DMS 273 (cell line): ENCODE measurements at regions not wholly inside any gene's neighbourhood (a gene's known extent, or its start where the extent isn't known, plus 50 kb on each side); places are given as distances from the start of the nearest gene placed in this dataset.

Source experiments
- DNase-seq: peaks from one replicate; lab custom pipeline; 2025; ENCODE audit not compliant: unreplicated experiment; lab: John Stamatoyannopoulos, UW

DNA sequence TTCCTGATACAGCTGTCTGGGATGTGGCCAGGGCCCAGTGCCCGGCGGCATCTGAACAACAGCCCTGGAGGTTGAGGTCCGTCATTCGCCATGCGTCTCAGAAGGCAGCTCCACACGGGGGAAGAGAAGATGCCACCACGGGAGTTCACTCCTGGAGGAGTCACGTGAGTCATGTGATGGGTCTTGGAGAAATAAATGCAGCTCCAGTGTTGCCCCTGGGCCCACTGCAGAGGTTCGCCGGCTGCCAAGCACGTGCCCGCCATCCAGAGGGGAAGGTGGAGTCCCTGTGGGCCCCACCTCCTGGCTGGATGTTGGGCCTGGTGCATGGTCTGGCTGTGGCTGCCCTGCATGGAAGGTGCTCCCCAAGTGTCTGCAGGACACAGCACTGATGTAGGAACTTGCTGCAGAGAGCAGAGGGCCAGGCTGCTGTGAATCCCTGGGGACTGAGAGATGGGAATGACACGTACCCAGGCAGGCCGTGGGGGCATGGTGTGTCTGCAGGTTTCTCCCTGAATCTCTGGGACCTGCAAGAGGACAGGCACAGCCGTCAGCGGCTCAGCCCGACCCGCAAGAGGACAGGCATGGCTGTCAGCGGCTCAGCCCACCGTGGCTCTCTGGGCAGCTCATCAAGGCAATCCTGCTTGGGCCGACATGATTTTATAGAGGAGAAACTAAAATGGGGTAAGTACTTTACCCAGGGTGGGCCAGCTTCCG is 418.3 kb upstream of the IRX4 start:
- no peak for DNase-seq

DNA sequence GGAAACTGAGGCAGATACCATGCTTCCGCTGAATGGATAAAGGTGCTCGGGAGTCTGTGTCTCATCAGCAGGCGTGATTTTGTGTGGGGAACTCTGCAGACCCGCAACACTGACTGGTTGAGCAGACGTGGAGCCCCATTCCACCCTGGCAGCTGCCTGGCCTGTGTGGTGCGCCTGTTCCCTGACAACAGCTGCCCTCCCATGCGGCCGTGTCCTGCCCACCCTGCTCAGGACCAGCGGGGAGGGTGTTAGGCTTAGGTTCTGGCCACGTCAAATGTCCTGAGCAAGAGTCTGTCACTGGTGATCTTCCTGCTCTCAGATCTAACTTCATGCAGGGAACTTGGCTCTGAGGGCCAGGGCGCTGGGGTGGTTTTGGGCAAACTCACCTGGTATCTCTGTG is 417.7 kb upstream of the IRX4 start:
- DNase-seq: no peak

DNA sequence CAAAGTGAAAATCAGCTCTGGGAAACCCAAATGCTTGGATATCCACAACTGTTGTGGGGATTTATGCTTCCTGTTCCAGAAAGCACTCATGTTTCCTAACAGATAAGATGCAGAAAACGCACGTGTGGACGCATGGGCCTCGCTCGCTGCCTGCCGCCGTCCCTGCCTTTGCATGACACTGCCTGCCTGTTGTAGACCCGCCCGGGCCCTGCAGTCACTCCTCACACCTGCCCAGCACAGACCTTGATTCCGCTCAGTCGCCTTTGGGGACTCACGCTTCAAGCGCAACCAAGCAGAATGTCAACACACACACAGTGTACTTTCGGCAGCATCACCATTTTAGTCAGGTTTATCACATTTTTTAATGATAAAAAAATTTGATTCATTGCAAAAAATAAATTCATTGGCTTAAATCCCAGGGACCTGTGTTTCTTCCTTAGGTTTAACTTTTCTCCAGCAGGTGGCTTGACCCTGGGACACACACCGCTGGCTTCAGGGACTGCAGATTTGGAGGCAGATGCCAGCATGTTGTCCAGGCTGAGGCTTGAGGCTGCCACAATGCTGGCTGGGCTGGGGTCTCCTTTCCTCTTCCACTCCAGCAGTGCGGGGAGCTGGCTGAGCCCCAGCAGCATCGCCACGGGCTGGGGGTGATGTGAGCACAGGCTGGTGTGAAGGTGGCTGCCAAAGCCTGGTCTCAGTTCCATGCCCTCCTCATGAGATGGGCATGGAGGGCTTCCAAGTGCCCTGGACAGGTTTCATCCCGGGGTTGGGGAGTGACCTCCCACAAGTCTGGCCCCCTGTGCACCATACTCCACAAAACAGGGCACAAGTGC is 416.9 kb upstream of the IRX4 start:
- DNase-seq: no peak

DNA sequence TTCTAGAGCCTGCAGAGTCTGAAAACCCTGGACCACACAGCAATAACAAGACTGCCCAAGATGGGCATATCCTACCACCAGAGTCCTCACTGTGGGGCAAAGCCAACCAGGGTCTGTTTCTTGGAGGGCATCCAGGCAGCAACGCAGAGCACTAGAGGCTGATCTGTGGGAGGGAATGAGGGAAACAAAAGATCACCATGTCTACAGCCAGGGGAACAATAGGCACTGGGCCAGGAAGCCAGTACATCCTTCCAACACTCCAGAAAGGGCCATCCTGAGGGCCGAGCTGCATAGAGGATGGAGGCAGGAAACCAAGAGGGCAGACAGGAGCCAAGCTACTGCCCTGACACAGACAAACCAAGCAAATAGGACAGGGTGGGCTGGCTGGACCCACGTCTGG is 416.1 kb upstream of the IRX4 start:
- DNase-seq: no peak

DNA sequence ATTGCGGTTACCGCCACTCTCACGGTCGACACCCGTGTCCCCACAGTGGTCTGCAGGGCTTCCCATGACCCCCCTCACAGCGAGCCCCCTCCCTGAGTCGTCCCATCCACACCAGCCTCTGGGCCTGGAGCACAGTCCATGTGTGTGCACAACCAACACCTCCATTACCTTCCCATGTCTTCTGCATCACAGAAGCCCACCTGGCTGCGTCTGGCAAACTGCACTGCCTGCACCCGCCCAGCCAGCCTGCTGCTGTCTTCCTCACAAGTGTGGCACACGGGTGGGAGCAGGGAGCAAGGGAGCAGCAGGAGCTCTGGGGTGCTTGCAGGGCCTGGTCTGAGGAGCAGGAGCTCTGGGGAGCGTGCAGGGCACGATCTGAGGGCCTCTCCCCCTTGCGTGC is 415.3 kb upstream of the IRX4 start:
- no peak for DNase-seq

DNA sequence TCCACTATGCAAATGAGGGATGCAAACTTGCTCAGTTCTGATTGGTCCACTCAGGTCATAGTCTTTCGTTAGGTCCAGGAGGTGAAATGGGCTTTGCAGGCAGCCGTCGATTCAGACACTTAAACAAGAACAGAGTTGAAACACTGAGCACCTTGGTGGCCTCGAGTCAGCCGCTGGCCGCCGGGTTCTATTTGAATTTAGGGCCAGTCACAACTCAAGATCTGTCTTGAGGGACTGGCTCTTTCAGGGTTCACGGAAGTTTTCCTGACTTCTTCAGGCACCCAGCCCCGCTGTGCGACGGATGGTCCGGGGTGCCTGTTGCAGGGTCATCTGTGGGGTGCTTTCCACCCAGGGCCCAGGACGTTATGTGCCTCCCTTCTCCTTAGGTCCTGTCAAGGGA is 412.8 kb upstream of the IRX4 start:
- no peak for DNase-seq

DNA sequence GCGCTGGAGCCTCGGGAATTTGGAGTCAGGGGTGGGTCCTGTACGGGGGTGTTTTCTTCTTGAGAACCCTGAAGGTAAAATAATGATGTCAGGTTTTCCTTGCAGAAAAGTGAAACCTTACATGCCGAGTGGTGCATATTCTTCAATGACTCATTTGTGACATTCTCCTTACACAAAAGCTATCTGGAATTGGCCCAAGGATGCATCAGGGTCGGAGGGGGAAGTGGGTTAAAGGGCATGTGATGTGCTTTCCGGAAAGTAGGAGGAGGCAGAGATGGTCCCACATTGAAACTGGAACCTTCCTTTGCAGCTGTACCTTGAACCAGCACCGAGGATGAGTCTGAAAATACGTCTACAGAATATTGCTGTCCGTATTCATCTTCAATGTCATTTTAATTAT is 411.2 kb upstream of the IRX4 start:
- DNase-seq: no peak

DNA sequence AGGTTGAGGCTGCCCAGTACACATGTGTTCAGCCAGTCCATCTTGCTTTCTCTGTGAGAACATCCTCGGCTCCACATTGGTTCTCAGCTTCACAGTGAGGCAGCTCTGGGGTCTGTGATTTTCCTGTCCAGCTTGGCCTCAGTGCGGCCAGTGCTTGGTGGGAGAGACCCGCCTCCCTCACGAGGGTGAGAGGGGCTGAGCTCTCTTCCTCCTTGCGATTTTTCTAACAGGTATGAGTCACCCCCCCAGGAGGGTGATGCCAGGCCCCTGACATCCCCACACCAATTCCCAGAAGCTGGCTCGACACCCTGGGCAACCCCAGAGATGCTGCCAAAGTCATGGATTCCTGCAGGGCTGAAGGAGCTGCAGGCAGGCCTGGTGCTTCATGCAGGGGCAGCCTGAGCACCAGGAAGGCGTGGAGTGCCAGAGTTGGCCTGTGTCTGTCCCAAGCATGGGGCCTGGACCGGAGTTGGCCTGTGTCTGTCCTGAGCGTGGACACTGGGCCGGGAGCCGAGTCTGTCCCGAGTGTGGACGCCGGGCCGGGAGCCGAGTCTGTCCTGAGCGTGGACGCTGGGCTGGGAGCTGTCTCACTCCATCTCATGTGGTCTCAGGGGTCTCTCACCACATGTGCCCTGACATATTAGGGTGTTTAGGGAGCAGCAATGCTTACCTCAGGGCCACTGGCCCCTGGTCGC is 408.6 kb upstream of the IRX4 start:
- DNase-seq: no peak

DNA sequence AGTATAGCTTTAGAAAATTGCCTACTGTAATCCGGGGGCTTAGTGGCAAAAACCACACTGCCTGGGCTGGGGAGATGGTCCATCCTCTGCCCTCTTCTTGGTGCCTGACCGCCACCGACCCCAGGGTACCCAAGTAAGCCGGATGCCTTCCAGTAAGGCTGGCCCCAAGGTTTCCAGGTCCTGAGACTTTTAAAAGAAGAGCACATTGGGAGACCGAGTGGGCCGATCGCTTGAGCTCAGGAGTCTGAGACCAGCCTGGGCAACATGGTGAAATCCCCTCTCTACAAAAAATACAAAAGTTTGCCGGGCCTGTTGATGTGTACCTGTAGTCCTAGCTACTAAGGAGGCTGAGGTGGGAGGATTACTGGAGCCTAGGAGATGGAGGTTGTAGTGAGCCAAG is 406.7 kb upstream of the IRX4 start:
- no peak for DNase-seq

DNA sequence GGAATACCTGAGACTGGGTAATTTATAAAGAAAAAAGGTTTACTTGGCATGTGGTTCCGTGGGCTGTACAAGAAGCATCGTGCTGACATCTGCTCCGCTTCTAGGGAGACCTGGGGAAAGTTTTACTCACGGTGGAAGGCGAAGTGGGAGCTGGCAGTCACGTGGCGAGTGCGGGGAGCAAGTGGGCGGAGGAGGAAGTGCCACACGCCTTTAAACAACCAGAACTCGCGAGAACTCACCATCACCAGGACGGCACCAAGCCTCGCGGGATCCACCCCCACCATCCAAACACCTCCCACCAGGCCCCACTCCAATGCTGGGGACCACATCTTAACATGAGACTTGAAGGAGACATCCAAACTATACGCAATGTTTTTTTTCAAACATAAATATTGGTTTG is 406.2 kb upstream of the IRX4 start:
- no peak for DNase-seq

DNA sequence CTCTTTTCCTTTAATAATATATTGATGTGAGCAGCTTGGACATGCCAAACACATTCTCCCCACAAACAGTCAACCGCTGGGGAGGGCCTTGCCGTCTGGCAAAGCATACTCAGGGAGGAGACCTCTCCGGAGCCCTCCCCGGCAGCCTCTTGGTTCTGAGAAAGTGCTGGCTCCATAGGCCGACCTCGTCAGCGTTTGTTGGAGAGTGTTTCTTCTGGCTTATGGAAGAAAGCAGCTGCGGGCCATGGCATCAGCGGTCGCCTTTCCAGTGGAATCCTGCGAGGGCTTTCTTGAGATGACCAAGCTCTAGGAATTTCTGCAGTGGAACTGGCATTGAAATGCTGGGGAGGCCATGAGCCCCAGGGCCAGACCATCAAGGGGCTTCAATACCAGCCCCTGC is 405.7 kb upstream of the IRX4 start:
- no peak for DNase-seq

DNA sequence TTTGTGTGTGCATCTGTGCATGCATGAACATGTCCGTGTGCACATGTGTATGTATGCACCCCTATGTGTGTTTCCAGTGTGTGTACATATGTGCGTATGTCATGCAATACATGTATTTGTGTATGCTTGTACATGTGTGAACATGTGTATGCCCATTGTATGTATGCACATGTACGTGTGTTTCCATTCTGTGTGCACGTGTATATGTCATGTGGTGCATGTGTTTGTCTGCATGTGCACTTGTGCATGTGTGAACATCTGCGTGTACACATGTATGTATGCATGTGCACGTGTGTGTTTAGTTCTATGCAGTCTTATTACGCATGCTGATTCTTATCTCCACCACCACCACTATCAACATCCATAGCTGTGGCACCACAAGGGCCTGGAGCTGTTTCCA is 403.5 kb upstream of the IRX4 start:
- DNase-seq: no peak

DNA sequence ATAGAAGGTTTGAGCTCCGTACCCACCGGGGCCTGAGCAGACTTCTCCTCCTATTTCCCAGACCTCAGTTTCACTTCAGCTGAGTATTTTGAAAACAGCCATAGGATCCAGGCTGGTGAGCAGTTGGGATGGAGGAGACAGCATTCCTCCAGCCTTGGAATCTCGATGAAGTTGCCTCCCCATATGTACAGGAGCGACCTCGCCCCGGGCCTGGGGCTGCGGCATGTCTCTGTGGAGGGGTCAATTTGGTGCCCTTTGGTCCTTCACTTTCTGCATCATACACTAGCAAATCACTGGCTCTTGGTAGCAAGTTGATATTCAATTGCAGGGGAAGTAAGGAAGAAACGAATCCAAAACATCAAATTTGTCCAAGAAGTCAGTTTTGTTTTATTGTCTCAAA is 402.0 kb upstream of the IRX4 start:
- DNase-seq: no peak

DNA sequence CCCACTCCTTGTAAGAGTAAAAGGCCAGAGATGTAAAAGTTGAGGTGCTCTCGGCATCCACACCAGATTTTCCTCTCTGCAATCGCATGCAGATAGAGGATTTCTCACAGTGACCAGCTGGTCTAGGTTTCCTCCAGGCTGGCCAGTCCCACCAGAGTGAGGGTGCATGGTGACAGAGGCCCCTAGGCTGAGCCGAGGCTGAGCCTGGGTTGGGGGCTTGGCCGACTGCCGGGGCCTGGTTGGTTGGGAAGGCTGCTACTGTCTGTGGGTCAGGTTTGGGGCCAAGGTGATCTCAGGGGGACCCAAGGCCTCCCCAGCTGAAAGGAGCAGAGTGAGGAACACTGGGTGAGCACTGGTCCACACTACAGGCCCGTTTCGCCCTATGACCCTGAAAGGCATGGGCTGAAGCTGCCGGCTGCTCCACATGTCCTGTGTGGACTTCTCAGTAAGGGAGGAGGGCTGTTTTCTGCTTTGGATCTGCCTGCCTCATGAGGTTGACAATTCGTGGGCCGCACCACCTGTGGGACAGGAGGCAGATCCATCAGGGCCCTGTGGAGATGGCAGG is 400.8 kb upstream of the IRX4 start:
- DNase-seq: no peak

DNA sequence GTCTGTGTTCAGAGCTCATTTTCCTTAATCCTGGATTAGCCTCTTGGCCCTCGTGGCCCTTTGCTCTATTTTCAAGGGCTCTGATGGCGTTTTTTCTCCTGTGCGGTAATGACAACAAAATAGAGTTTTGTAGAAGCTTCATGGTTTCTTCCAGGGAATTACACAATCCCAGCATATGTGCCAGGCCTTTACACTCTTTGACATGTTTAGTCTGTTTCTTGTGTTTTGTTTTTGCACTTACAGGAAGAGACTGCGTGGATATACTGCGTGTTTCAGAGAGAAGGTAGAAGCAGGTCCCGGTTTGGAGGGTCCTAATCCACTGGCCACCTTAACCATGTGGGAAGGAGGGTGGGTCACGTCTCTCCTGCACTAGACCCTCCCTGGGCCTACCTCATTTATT is 400.2 kb upstream of the IRX4 start:
- no peak for DNase-seq

DNA sequence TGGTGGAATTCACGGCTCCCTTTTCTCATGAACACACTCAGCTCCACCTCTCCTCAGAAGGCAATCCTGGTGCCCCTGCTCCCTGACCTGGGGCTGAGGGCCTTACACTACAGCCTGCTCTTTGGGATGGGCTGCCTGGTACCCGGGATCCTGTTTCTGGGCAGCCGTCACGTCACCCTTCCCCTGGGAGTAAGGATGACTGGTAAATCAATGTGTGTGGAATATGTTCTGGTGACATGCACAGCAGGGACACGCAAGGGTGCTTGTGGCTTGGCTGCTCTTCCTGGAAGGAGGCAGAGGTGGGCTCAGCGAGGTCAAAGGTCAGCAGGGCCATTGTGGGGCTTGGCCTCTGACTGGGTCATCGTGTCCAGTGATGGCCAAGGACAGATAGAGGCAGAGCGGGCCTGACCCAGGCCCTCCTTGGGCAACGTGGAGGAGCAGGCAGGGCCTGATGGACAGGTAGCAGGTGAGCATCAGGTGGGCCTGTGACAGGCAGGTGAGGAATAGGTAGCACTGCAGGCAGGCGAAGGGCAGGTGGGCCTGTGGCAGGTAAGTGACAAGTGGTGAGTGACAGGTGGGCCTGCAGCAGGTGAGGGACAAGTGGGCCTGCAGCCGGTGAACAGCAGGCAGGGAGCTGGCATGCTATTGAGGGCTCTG is 399.4 kb upstream of the IRX4 start:
- DNase-seq: no peak

DNA sequence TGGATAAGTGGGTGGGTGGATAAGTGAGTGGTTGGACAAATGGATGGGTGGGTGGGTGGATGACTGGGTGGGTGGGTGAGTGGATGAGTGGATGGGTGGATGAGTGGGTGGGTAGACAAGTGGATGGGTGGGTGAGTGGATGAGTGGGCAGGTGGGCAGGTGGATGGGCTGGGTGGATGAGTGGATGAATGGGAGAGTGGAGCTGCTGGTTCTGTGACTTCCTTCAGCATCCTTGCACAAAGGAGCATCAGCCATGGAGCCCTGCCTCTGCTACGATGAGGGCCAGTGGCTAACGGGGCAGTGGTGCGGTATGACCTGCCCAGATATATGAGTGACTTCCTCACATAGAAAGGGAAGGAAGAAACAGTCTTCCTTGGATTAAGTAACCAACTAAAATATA is 398.7 kb upstream of the IRX4 start:
- DNase-seq: no peak

DNA sequence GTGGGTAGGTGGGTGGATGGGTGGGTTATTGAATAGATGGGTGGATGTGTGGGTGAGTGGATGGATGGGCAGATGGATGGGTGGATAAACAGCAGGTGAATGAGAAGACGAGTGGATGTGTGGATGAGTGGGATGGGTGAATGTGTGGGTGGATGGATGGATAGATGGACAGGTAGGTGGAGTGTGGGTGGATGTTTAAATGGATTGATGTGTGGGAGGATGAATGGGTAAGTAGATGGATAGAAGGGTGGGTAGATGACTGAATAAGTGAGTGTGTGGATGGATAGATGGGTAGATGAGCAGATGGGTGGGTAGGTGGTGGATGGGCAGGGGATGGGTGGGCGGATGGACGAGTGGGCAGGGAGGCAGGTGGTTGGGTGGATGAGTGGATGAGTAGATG is 397.6 kb upstream of the IRX4 start:
- no peak for DNase-seq

DNA sequence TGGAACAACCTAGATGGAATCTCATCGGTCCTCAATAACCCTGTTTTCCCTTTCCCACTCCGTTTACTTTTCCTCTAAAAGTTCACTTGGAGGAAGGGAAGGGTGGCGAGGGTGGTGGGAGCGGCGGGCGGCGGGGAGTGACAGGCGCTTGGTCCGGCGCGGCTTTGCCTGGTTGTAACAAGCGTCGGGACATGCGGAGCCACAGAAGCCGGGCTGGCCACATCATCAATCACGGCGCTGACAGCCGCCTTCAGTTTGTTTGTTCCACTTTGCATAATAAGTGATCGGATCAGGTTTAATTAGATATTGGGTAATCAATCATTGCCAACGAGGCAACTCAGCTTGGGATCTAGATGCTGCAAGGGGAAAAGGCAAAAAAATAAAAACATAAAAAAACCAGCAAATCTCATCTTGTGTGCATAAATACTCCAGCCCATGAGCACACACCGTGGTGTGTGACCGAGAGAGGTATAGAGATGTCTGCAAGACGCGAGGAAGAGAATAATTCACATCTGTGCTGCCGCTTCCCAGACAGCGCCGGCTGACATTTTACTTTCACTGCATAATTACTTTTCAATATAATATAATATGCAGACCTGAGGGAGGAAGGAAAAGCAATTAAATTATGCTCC is 396.2 kb upstream of the IRX4 start:
- DNase-seq: no peak

DNA sequence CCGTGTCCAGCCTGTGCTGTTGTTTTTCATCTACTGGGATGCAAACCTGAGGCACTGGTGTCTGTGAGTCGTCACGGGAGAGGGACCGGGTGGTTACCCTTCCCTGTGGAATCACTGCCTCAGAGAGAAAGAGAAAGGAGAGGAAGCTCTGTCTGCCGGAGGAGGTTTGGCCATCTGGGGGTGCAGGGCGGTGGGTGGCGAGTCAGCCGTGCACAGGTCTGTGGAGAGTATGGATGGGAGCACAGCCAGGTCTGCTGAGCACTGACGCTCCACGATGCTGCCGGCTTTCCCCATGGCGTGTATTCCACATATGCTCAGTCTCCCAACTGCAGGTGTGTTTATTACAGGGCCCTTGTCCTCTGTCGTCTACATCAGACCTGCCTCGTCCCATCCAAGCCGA is 395.2 kb upstream of the IRX4 start:
- DNase-seq: no peak

DNA sequence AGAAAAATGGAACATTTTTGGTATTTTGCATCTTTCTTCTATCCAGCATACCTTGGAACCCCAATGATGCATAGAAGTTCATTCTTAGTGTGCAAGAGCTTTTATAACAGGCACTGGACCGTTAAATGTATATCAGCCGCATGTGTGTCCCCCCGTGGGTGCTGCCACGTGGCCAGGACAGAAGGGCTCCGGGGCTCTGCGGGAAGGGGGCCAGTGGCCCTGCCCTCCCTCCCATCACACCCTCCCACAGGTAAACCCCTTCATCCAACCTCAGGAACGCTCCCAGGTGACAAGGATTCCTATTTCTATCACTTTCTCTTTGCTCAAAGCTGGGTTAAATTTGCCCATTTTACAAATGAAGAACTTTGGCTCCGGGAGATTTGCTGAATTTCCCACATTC is 393.4 kb upstream of the IRX4 start:
- no peak for DNase-seq
